ENCODE measurements at regions not wholly inside any gene's neighbourhood (a gene's known extent, or its start where the extent isn't known, plus 50 kb on each side); places are given as distances from the start of the nearest gene placed in this dataset.

DNA sequence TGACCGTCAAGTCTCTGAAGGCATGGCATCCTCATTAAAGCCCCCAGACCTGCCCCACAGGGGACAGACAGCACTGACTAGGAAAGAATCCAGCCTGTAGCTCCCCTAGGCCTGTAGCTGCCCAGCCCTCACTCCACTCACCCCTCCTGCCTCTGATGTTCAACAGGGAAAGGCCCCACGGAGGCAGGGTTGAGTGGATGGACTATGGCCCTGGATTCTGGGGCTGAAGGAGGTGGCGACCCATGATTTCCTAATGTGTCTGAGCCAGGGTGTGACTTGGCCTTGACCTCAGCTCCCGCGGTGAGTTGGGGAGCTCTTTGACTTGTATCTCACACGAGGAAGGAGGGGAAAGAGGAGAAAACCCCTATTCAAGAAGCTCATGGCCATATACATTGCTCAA lies 238.5 kb upstream of the CSF3R start:
- DNase-seq (ENCODE audit: low read depth in 2 of 3, low spot score in 2 of 3): no peak

DNA sequence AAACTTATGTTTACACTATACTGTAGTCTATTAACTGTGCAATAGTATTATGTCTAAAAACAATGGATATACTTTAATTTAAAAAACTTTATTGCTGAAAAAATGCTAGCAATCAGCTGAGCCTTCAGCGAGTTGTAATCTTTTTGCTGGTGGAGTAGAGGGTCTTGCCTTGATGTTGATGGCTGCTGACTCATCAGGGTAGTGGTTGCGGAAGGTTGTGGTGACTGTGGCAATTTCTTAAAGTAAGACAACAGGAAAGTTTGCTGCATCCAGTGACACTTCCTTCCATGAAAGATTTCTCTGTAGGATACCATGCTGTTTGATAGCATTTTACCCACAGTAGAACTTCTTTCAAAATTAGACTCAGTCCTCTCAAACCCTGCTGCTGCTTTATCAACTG lies 234.7 kb upstream of the CSF3R start:
- no peak for DNase-seq (ENCODE audit: low read depth in 2 of 3, low spot score in 2 of 3)

DNA sequence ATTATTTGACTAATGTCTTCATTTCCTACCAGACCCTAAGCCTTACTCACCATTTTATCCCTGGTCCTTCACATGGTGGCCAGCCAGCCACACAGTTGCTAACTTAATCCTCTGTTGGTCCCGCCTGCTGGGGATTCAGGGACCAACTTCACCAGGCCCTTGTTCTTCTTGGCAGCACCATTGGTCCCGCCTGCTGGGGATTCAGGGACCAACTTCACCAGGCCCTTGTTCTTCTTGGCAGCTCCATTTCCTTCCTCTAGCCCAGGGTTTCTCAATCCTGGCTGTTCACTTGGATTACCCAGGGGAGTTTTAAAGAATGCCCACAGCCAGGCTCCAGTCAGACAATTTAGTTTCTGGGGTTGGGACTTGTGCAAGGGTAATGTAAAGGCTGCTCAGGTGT lies 233.1 kb upstream of the CSF3R start:
- DNase-seq (ENCODE audit: low read depth in 2 of 3, low spot score in 2 of 3): no peak

DNA sequence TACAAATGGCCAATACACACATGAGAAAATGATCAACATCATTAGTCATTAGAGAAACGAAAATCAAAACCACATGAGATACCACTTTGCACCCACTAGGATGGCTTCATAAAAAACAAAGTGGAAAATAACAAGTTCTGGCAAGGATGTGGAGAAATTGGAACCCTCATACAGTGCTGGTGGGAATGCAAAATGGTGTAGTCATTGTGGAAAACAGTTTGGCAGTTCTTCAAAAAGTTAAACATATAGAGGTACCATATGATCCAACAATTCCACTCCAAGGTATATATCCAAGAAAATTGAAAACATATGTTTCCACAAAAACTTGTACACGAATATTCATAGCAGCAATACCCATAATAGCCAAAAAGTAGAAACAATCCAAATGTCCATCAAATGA lies 231.6 kb upstream of the CSF3R start:
- no peak for DNase-seq (ENCODE audit: low read depth in 2 of 3, low spot score in 2 of 3)

DNA sequence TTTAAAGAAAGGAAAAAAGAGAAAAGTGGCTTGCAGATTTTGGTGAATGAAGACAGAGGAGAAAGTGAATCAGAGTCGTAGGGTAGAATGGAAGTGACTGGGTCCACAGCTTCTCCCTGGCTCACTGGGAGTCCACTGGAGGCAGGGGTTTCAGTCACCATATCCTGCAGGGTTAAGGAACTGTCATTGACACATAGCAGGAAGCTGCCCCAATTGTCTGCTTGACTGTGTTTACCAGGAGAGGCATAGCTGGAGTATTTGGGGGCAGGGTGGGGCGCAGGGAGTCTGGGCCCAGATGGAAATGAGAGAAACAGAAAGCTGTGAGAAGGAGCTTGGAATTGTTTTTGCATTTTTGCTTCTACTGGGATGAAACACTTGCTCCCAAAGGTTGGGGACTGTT lies 228.8 kb upstream of the CSF3R start:
- DNase-seq (ENCODE audit: low read depth in 2 of 3, low spot score in 2 of 3): no peak

DNA sequence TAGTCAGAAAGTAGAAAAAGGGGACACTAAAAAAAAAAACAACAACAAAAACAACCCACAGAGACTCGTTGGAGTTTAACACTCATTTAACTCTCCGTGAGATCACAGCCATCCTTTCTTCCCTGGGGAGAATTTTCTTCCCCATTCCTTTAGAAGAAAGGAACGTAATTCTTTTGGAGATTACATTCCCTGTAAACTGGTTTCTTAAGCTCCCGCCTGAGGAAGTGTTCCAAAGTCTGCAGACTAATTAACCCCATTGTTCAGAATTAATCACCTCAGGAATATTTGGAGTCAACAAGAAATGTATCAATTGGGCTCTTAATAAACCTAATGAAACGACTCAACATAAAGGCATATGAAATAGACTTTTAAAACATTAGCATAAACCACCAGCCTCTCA lies 228.2 kb upstream of the CSF3R start:
- no peak for DNase-seq (ENCODE audit: low read depth in 2 of 3, low spot score in 2 of 3)

DNA sequence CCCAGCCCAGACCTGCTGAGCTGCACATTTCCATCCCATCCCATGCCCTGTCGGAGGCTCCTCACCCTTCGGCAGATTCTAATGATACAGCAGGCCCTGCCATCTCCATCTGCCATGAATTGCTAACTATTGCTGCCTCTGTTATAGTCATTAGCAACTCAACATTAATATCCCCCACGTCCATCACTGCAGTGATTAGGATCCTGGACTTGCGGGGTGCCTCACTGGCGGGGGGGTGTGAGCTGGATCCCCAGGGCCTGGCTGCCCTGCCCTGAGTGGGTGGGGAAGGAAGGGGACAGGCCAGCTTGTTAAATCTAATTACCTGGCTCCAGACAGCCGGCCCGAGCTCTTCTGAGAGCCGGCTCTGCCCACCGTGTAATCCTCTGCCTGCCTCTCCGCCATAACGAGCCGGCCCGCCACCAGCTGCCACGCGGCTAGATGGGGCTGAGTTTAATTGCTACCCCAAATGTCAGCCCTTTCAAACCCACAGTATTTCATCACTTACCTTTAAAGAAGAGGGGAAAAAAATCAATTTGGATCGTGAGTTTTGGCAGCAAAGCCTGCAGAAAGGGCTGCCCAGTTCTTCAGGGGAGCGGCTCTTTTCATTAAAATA lies 227.3 kb upstream of the CSF3R start:
- DNase-seq (ENCODE audit: low read depth in 2 of 3, low spot score in 2 of 3): no peak

DNA sequence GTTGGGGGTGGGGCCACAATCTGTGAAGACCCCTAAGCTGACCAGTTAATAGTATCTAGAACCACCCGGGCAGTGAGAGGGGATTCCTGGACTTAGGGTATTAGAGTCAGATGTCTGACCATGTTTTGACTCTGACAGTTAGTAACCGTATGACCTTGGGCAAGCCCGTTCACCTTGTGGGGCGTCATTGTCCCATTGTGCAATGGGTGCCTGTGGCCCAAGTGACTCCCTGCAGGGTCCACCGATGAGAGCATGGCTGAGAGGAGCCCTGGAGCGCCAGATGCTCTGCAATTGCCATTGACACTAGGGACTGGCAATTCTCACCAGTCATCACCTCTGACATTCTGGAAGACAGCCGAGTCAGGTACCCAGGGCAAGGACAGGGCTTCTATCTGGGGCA lies 225.9 kb upstream of the CSF3R start:
- DNase-seq (ENCODE audit: low read depth in 2 of 3, low spot score in 2 of 3): no peak

DNA sequence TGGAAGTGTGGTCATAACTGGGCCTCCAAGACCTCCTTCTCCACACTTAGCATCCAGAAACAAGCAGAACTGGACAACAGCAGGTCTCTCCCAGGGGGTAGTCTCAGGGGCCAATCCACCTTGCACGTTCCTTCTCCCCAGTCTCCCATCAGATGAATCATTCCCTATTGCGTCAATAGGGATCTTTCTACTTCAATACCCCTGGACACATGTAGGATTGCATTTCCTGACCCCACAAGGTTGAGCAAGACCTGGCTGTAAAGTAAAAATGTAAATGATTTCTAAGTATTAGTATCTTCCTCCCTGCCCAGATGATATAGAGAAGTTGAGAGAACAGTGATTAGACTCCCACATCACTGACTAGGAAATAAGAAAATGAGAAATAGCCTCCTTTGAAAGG lies 224.5 kb upstream of the CSF3R start:
- DNase-seq (ENCODE audit: low read depth in 2 of 3, low spot score in 2 of 3): no peak

DNA sequence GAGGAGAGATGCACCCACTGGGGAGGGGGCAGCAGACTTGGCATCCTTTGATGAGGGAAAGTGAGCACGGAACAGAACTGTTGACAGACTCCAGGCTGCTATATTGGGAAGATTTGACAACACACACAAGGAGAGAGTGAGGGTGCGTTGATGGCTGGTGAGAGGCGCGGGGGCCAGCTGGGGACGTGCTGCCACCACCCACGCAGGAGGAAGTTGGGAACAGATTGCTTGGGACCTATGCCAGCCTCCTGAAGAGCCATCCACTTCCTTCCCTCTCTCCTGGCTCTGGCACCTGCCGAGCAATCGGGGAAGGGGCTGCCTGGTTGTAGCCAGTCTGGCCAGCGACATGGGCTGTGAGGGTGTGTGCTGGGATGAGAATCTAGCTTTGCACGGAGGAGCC lies 223.7 kb upstream of the CSF3R start:
- no peak for DNase-seq (ENCODE audit: low read depth in 2 of 3, low spot score in 2 of 3)

DNA sequence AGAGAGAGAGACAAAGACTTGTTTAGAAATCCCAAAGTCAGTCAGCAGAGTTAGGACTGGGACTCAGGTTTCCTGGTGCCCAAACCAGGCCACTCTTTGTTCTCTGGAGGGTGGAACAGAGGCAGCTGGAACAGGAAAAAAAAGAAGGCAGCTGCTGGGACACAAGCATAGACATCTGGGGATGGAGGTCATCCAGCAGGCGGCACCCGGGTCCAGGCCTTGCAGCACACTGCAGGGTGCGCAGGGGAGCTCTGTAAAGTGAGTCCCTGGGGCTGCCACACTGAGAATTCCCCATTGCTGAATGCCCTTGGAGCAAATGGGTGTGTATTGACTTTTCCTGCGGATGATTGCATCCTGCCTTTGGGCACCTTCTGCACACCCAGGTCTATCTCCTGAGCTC lies 222.9 kb upstream of the CSF3R start:
- no peak for DNase-seq (ENCODE audit: low read depth in 2 of 3, low spot score in 2 of 3)

DNA sequence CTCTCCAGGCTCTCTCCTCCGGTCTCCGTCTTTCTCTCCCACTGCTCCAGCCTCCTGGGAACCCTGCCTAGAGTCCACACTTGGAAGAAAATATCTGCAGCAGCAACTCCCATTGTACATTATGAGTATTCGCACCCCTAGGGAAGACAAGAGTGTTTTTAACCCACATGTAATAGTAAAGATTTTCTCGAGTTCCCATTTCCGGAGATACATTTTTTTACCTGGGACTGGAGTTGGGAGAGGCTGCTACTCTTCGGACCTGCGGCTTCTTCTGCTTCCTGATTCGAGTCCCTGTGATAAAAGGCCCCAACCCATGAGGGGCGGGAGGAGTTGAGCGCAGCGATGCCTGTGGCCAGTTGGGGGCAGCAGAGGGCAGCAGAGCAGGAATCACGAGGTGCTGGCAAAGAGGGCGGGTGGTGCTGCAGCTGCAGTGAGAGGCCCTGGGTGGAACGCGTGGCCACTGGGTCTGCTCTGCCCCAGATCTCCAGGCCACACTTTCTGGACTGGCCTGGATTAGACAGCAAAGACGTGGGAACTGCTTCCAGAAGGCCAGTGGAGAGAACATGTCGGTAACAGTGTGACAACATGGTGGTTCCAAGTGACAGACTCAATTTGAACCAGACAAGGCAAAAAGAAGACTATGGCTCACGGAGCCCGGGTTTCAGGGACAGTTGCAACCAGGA lies 221.0 kb upstream of the CSF3R start:
- peak; percentile 41 to 47 (median 42) for DNase-seq (ENCODE audit: low read depth in 2 of 3, low spot score in 2 of 3)

DNA sequence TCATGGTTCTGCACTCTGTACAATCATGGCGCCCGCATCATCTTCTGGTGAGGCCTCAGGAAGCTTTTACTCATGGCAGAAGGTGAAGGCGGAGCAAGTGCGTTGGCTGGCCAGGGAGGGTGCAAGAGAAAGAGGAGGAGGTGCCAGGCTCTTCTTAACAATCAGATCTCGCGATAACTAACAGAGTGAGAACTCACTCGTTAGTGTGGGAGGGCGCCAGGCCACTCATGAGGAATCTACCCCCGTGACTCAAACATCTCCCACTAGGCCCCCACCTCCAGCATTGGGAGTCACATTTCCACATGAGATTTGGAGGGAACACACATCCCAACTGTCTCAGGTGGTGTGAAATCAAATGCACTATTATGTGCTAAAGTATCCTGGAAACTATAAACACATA lies 220.2 kb upstream of the CSF3R start:
- no peak for DNase-seq (ENCODE audit: low read depth in 2 of 3, low spot score in 2 of 3)

DNA sequence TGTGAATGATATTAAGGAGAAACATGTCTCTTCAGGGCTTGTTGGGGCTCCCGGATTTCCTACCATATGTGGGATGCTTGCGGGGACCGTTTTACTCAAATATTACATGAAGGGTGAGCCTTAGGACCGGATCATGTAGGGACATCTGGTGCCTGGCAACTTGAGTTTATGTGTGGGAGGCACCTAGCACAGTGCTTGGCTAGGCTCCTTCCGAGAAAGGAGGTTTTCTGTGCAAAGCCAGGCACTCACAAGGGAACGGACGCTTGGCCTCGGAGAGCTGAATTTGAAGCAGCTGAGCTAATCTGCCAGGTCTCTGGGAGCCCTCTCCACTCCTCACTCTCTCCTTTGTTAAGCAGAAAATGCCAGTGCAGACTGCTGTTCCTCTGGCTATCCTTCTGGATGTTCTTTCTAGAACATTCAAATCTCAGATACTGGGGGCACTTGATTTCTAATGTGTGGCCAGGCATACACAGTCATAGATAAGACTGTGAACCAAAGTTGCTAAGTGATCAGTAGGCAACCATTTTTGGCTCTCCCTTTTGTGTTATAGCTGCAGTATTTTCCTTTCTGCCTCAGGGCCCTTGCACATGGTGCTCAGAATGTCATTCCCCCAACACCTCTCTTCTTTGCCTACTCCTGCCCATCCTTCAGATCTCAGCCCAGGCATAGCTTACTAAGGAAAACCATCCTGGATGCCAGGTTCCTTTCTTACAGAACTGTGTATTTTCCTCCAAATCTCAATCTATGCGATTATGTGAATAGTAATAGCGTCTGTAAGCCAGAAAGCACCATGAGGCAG lies 216.6 kb upstream of the CSF3R start:
- no peak for DNase-seq (ENCODE audit: low read depth in 2 of 3, low spot score in 2 of 3)

DNA sequence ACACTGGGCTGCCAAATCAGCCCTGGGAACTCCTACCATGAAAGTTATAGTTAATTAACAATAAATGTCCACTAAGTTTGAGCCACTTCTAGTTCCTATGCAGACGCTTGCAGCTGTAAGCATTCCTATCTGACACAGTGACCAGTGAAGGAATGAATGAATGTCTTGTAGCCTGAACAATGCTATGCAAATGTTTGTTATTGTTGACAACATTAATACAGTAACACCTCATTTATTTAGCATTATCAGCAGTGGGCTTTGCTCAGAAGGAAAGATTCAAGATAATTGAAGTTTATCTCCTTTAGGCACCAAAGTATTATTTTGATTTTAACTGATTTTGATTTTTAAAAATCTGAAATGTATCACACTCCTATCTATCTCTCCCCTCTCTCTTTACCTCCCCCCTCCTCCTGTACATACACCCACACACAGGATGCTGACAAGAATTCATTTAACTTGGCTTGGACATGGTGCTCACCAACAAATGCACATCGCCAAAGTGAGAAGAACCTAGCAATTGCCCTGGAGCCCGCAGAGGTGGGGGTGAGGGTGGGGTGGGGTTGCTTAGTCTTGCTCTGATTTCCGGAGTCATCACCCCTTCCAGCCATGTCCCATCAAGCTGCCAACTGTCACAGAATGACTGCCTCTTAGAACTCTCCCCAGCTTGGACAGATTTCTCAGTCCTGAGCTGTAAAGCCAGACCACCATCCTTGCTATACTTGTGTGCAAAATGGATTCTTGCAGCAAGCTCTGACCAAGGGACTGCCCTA lies 215.3 kb upstream of the CSF3R start:
- DNase-seq (ENCODE audit: low read depth in 2 of 3, low spot score in 2 of 3): no peak

DNA sequence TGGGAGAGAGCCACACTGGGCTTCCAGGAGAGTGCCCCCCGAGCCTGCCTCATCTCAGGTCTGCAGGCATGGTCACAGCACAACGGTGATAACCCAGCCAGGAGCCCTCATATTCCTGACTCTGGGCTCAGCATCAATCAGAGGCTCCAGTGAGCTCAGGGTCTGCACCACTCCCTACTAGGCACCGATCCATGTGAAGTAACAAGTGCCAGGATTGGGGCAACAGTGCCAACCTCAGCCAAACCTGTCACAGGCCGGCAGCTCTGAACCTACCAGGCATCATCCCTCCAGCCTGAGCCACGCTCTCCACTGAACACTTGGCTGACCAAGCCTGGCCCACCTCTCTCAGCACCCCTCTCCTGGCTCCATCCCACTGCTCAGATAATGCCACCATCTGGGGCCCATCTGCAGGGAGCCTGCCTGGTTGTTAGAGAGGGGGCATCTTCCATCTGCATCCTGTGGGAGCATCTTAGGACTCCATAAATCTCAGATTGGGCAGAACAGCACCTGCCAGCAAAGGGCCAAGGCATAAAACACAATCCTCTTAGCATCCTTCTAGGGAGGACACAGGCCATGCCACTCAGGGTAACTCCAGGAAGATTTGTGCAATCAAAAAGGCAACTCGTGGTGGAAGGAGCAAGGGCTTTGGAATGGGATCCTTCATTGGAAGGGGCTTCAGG lies 213.7 kb upstream of the CSF3R start:
- no peak for DNase-seq (ENCODE audit: low read depth in 2 of 3, low spot score in 2 of 3)

DNA sequence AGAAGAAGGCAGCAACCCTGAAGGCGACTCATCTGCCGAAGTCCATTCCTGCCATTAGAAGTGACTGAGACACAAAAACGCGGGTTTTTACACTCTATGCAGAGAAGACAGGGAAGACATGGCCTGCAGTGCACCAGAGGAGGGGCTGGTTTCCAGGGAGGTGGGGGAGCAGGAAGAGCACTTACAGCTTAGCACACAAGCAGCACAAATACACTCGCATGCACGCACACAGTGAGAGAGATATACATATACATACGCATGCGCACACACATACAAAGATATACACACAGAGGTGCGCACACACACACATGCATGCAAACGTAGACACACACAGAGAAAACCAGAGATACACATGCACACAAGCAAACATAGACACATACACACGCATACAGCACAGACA lies 210.9 kb upstream of the CSF3R start:
- no peak for DNase-seq (ENCODE audit: low read depth in 2 of 3, low spot score in 2 of 3)

DNA sequence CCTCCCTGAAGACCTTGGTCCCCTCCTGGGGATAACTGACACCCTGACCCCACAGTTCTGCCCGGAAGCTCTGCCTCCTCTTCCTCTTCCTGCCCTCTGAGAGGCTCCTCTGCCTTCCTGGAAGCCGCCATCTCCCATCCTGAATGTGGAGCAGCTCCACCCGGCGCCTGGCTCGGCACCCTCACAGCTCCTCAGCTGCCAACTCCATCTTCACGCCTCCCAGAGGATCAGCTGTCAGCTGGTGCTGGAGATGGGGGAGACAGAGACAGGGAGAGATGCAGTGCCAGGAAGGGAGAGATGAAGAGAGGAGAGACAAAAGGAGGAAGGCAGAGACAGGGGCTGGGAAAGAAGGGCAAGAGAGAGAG lies 210.4 kb upstream of the CSF3R start:
- no peak for DNase-seq (ENCODE audit: low read depth in 2 of 3, low spot score in 2 of 3)

DNA sequence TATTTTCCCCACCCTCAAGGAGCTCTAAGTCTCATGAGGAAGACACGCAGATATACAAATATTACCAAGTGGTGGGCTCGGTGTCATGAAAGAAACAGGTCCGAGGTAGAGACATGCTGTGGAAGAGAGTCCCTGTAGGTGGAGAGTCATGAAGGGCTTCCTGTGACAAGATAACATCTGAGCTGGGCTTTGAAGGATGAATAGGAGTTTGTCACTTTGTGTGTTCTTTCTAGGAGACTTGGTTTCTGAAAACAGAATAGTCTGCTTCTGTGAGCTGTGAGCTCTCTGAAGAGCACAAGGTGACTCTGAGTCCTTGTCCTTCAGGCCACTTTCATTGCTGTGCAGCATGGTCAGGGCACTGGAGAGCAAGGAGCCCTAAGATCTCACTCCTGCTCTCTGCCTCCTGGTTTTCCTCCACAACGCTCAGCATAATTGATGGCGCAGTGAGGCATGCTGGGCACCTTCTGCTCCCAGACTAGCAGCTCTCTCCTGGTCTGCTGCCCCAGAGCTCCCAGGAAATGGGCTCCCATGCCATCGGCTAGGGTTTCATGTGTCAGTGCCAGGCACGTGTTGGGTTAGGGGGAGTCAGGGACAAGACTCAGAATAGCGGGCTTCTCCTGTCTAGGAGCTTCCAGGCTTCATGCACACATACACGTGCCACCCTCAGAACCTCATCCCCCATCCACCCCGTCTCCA lies 209.9 kb upstream of the CSF3R start:
- DNase-seq (ENCODE audit: low read depth in 2 of 3, low spot score in 2 of 3): no peak

DNA sequence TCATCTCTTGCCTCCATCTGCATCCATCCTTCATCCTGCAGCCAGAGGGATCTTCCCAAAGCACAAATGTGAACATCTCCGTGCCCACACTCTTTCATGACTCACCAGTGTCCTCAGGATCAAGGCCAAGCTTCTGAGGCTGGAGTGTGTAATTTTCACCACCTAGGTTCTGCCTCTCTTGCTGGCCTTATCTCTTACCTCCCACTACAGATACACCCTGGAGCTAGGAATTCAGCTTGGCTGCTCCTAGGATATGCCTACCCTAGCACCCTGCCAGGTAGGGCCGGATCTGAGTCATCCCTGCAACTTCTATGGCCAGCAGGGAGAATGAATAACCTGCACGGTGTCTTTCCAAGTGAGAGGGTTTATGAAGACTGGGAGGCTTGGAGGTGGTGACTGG lies 208.7 kb upstream of the CSF3R start:
- no peak for DNase-seq (ENCODE audit: low read depth in 2 of 3, low spot score in 2 of 3)

DNA sequence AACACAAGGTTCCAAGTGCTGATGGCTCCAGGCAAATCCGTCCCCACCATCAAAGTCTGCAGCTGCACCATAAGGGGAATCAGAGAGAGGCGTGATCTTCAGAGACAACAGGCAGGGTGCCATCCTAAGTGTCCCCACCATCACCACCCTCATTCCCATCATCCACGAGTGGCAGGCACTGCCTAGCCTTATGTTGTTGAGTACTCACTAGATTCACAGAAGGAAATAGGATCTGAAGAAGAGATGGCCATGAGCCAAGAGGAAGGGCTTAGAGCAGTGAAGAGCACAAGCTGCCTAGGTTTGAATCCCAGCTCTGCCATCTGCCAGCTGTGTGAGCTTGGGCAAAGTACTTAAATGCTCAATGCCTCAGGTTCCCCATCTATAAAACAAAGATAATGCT lies 207.3 kb upstream of the CSF3R start:
- DNase-seq (ENCODE audit: low read depth in 2 of 3, low spot score in 2 of 3): no peak
